ENCODE measurements at regions not wholly inside any gene's neighbourhood (a gene's known extent, or its start where the extent isn't known, plus 50 kb on each side); places are given as distances from the start of the nearest gene placed in this dataset.

DNA sequence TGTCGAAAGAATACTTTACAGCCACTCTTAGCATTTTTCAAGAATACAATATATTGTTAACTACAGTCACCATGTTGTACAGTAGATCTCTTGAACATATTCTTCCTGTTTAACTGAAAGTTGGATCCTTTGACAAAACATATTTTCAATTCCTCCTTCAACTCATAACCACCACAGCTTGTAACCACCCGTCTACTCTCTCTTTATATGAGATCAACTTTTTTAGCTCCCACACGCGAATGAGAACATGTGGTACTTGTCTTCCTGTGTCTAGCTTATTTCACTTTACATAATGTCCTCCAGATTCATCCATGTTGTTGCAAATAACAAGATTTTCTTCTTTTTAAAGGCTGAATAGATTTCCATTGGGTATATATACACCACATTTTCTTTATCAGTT is 338.3 kb upstream of the IGFBP7 start:
- DNase-seq, result no peak

DNA sequence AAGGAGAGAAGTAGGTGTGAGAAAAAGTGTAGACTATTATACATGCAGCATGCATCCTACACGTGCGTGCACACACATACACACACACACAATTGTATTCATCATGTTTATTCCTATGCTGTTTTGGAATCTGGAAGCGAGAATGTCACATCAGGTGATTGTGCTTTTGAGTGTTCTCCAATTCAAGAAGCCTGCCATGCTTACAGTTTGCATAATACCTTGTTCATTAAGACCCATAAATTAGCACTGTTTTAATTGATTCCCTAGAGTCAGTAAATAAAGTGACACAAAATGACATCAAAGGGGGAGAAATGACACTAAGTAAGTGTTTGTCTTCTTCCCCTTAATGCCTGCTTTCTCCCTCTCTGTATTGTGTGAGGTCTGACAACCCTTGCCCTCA is 336.1 kb upstream of the IGFBP7 start:
- no peak for DNase-seq

DNA sequence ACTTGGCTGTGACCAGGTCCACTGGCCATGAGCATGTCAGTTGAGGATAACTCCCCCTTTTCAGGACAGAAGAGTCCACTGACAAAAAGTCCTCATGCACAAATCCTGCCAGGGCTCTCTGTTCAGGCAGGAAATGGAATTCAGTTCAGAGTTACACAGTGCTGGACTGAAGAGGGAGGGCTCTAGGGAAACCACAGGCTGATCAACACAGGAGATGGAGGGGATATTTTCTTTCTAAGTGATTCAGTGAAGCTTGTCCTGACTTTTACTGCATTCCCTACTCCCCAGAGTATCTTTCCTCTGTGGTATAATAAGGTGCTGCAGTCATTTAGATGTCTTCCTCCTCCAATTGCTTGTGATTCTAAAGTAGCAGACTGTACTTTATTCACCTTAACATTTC is 335.5 kb upstream of the IGFBP7 start:
- no peak for DNase-seq

DNA sequence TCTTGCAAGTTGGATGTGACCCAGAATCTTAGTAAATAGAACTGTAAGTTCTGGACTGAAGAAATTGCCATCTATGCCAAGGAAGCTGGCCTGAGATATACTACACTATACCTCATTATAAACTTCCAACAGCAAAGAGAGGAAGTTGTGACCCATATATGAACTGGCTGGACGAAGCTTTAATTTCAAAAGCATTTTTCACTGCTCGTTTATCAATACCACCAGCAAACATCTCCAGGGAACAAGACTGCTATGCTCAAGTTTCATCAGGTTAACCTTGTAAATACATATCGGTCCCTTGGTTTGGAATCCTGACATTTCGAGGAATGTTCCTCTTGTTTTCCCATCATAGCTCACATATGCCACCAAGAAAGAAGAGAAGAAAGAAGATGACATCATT is 334.5 kb upstream of the IGFBP7 start:
- DNase-seq, result no peak

DNA sequence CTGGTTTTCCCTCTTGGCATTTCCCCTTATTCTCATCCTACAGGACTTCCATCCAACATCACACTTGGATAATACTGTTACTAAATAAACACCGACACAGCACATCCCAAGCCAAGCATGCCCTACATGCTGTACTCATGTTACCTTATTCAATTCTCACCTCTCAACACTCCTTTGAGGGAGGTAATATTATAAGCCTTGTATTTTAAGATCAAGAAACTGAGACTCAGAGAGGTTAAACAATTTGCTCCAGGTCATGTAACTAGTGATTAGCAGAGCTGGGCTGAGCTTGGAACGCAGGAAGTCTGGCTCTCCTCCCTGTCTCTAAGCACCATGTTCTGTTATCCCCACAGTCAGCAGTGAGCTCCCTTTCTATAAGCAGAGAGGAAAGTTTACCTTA is 333.6 kb upstream of the IGFBP7 start:
- no peak for DNase-seq

DNA sequence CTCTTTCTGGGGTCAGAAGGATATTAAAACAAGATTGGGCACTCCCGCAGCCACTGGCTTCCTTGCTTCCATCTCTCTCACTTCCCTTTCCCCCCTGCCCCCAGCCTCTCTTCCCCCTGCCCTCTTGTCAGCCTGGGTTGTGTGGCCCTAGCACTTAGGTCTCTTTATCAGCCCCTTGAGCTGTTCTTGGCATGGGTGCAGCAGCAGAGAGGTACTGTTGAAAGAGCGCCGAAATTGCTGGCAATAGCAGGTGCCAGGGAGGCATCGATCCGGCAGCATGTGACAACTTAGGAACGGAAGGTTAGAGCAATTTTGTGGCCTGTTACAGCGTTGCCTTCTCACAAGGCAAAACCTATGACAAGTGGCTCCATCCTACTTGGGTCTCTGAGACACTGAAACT is 333.1 kb upstream of the IGFBP7 start:
- no peak for DNase-seq

DNA sequence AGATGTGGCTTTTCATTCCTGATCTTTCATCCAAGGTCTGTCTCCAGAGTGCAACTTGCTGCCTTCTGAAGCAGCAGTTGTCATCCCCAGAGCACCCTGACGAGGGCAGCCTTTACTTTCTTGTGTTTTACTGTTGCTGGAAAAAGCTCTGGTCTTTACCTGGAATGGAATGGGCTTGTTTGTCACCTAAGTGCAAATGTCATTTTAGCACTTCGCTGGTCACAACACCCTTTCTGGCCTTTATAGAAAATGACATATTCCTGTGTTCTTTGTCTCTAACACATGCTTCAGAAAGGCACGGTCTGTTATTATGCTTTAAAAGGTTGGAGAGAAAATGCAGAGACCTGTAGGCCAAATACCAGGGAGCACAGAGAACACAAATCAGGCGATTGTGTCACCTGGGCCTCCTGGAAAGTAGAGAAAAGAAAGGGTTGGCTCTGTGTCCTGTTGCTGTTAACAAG is 332.7 kb upstream of the IGFBP7 start:
- DNase-seq, result no peak

DNA sequence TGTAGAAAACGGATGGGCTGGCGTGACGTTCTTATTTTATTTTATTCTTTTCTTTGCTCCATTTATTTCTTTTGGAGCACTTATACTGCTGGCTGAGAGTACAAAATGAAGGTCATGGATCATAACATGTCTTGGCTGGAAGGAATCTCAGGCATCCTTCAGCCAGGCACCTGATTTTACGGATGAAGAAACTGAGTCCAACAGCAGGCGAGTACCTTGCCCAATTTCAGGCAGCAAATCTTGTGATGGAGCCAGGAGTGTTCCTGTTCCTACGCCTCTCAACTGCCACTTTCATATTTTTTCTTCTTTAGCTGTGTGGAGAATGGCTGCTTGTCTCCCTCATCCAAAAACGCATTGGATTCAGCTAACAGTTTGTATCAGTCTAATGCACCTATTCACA is 332.1 kb upstream of the IGFBP7 start:
- DNase-seq, result no peak

DNA sequence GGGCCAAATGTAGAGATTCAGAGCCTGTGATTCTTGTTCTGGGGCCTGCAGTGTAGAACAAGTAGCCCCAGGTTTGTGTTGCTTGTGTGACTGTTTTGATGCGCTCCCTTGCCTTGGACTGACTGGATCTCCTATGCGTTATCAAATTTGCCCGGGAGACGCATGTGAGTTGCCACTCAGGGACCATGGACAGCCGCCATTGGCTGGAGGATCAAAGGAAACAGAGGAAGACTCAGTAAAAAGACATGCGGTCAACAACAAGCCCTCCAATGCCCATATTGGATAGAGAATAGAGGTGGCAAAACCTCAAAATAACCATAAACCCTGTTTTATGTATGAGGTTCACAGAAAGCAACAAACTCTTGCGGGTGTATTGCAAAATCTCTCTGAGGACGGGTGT is 327.5 kb upstream of the IGFBP7 start:
- no peak for DNase-seq

DNA sequence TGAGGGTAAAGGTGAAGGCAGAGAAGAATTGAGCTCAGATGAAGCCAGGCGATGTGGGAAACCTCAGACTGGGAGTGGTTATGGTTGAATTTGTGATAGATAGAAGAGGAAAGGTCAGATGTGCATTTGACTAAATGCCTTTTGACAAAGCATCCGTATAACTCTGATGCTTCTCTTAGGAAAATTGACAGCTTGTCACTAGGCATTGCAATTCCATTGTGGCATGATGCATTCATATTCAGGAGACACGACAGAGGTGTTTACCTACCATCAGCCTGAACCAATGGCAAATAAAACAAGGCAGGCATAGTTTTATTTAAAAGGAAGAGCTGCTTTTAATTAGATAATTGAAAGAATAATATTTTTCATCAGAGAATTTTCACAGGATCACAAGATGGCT is 325.1 kb upstream of the IGFBP7 start:
- DNase-seq, result no peak

DNA sequence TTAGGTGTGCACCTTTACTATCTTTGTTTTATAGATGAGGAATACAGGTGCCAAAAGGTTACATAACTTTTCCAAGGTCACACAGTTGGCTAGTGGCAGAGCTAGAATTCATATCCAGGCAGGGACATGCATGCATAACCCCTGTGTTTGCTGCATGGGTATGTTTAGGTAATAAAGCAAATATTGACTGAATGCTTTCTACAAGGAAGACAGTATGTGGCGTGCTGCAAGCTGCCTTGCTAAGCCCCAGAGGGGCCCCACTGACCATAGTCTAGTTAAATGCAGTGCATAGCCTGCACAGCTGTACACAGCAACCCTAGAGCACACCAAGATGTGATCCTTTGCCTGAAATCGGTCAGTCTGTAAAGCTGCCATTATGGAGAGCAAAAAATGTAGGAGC is 320.5 kb upstream of the IGFBP7 start:
- no peak for DNase-seq

DNA sequence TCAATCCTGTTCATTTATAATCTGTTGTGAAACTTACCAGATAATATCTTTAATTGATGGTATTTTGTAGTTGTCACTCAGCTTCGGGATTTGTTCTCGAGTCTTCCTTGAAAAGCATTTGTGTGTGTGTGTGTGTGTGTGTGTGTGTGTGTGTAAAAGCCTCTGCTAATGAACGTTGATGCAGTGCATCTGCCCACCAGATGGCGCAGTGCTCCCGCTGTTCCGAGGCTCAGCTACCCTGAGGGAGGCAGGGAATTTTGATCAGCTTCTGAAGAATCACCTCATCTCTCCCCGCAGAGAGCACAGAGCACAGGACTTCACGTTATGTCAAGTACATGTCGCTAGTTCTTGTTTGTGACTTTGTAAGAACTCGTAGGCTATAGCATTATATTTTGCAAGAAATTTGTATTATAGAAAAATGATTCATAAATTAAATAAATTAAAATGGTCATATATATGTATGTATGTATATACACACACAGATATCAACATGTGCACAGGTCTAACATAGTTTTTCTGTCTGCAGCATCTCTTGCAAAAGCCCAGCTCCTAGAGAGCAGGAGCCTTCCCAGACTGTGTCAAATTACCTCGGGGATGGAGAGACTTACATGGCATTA is 316.7 kb upstream of the IGFBP7 start:
- DNase-seq, result no peak

DNA sequence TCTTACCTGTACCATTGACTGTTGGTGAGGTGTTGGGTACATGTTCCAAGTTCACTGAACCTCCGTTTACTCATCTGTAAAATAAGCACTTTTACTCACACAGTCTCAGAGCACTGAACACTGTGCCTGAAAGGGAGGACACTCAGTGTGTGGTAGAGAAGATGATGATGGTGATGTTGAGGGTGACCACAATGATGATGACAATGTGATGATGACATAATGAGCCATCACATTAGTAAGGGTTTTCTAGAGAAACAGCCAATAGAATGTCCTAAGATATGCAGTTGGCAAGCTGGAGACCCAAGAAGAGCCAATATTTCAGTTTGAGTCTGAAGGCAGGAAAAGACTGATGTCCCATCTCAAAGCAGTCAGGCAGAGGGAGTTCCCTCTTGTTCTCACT is 315.4 kb upstream of the IGFBP7 start:
- no peak for DNase-seq

DNA sequence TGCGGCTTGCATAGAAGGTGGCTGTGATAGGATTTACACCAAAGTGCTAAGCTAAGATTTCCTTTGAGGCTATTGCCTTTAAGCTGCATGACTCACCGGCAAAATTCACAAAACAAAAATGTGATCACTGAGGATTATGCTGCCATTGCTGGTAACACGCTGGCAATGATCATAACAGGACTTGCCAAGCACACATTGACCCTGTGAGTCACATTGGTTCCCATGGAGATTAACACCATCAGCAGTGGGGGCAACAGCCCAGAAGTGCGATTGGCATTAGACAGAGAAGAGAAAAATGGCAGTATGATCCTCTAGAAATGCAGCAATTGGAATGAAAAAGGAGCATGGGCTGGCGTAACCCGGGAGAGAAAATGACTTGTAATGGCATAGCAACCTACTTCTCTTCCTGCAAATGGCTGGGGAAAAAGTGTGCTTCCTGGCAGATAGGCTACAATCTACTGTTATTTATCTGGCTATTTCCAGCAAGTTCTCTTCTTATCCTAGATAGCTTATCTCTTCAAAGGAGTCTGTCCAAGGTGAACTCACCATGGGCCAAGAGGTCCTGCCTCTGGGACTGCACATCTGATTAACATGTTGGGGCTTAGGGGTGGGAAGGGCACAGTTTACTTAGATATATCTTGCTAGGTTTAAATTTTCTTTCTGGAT is 314.2 kb upstream of the IGFBP7 start:
- no peak for DNase-seq

DNA sequence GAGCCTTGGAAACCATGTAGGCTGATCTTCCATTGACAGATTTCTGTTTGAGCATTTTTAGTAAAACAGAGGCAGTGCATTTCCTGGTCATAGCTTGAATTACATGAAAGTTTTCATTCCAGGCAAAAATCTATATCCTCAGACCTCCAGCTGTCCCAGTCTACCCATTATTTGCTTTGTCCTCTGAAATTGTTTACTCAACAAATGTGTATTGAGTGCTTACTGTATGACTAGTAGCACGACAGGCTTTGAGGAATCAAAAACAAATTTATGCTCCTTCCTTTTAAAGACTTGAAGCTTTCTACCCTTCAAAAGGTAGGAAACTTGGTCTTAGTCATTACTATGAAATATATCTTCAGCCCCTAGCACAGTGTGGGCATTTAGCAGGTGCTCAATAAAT is 307.9 kb upstream of the IGFBP7 start:
- DNase-seq, result no peak

DNA sequence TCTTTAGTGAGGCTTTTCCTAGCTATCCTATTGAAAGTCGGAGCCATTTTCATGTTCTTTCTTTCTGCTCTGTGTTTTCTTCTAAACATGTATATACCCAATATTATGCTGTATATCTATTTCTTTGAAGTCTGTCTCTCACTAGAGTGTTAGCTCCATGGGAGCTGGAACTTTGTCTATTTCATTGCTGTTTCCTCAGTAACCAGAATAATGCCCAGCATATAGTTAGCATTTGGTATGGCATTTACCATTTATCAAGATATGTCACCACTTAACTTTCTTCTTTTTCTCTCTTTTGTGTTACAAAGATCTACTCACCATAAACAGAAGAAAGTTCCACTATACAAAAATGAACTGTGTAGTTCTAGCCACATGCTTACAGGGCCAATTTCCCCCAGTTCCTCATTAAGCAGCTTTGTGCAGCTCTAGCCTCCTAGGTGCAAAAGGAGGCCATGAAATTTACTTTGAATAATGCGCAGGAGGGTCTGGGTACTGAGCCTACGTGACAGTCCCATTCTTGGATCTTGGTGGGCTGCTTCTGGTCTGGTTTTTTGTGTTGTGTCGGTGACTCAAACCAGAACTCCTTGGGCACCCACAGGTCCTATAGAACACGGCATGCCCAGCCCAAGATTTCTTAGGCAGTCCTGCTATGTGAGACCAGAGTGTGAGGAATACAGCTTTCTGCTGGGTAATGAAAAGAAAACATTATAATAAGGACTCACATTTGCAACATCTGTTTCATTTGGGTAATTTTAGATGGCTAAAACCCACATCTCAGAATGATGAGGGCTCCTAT is 302.3 kb upstream of the IGFBP7 start:
- no peak for DNase-seq

DNA sequence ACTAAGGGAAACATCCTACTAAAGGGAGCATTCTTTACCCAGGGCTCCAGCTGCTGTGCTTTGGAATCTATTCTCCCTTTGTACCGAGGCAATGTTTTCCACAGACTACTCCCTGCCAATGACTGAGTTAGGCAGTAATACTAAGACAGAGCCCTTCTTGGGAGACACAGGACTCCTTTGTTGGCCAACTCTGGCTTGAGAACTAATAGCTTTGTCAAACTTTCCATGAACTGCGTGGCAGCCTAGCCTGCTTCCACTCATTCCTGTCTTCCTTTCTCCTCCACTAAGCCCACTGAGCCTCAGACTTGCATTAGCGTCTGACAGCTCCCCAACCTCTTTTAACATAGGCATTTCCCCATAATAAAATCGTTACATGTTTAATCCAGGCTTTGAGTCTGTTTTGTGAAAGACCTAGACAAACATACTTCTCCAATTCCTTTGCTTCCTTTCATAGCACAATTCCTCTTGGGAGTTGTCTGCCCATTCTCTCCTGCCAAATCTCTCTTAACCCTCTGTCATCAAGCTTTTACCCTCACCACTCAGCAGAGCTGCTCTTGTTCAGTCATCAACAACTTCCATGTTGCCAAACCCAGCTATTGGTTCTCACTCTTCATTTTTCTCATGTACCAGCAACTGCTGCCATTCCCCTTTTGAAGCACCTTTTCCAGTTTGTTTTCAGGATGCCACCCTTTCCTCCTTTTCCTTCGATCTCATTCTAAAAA is 300.3 kb upstream of the IGFBP7 start:
- no peak for DNase-seq

DNA sequence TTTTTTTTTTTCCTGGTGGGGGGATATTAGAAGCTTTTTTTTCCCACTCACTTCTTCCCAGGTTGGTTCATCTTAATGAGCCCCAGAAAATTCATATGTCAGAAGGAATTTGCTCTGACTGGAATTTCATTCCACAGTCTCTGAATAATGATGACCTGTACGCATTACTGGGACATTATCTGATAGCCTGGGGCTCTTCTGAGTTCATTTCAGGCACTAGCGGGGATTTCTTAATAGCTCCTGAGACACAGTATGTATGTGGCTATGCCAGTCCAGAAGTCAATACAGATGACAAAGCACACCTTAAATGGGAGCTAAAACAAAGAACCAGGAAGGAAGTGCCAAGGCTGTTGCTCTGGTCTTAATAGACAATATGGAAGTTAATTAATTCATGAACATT is 295.2 kb upstream of the IGFBP7 start:
- DNase-seq, result no peak

DNA sequence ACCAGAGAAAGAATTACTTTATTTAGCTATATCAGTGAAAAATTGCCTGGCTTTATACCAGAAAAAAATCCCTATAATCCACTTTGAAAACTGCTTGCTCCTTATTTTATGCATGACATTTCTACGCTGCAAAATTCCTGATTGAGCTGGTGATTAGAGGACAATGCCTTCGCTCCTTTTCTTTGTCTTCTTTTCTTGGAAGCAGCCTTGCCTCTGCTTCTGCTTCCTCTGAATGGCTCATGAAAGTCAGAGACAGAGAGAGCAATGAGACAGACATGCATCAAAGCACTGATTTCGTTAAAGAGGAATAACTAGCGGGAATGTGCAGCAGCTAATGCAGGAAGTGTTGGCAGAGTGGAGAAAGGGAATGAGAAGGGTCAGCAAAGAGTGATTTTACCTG is 294.3 kb upstream of the IGFBP7 start:
- DNase-seq, result no peak

DNA sequence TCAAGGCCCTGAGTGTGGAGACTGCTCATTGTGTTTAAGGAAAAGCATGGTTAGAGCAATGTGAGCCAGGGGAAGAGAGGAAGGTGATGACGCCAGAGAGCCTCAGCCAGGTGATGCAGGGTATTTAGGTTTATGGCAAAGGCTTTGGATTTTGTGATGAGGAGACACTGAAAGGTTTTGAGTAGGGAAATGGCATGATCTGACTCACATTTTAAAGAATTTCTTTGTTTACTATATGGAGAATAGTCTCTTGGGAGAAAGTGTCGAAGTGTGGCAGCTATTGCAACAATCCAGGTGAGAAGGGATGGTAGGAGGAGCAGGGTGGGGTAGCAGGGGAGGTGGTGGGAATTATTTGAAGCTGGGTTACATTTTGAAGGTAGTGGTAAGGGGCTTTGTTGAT is 293.4 kb upstream of the IGFBP7 start:
- DNase-seq, result no peak

DNA sequence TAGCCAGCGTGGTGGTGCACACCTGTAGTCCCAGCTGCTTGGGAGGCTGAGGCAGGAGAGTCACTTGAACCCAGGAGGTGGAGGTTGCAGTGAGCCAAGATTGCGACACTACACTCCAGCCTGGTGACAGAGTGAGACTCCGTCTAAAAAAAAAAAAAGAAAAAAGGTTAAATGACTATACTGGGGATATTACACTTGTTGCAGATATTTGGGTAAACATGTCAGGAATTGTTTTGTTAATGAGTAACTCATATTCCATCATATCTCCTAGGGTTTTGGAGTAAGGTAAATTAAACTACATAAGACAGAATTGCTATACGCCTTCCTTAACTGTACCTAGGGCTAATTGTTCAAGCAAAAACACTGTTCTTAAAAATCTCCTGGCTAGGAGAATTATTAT is 291.4 kb upstream of the IGFBP7 start:
- no peak for DNase-seq

DNA sequence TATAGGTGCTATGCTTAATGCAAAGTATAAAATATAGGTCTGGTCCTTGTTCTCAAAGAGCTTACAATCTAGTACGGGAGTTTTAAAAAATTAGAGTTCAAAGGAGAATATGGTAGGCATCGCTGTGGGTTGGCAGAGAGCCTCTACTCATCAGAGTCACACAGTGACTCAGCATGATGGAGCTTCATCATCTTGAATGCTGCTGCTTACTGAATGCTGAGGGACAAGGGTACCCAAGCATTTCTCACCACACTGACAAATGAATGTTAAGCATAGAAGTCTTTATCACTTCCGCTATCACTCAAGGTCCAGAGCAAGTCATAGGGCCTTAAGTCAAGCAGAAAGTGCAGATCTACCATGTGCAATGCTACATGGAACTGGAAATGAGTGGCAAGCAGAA is 268.6 kb upstream of the IGFBP7 start:
- no peak for DNase-seq

DNA sequence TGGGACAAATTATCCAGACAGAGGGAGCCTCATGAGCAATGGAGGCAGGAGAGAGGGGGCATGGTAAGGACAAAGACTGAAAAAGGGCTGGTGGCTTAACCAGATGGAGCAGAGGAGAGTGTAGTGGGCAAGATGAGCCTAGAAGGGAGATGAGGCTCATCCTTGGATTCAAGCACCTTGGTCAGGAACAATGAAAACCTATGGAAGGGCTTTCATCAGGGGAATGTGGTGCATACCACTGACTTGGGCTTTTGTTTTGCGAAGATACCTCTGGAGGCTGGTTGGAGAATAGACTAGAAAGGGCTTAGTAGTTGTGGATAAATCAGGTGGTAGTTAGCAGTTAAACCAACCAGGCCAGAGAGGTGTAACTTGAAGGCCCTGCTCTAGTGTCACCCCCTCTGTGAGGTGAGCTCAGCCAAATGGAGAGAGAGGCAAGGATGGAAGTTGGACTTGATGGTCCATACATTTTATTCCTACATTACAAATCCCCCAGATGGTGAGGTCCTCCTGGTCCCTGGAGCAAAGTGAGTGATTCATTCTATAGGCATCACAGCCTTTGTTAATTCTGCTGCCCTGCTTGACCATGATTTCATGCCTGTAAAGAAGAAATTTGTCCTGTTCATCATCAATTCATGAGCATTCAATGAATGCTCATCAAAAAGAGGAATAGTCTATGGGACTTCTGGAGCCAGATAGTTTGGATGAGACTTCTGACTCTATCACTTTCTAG is 264.8 kb upstream of the IGFBP7 start:
- DNase-seq, result no peak
